Activated T-cell treated with anti-CD3 and anti-CD28 coated beads, Interleukin-2, amount 50 U/mL, for 72 hours (primary cell): ENCODE measurements at regions not wholly inside any gene's neighbourhood (a gene's known extent, or its start where the extent isn't known, plus 50 kb on each side); places are given as distances from the start of the nearest gene placed in this dataset.

ENCODE experiments used
- ATAC-seq, 2 donors: fragments of 150-1000 bp; cut with Tn5 transposase; replicated peaks in 1 of 2; 2 replicates each; pipeline ENCODE4 v1.10.0; 2021; ENCODE audit warnings: moderate library complexity in 2 of 2, mild to moderate bottlenecking in 1 of 2
- DNase-seq, 2 donors: peaks; one replicate each; pipeline ENCODE4 v3.0.0; 2021 to 2022; ENCODE audit warnings: mixed read lengths in 1 of 2
- H3K27ac Mint-ChIP-seq: one replicate; pipeline ENCODE4 v1.8.0; 2022; ENCODE audit warnings: mild to moderate bottlenecking, moderate library complexity, mixed read lengths
- H3K27me3 Mint-ChIP-seq: one replicate; pipeline ENCODE4 v1.8.0; 2022; ENCODE audit warnings: low read depth, mixed read lengths
- H3K36me3 Mint-ChIP-seq, 2 donors: one replicate each; pipeline ENCODE4 v1.8.0; 2022; ENCODE audit warnings: mixed read lengths in 2 of 2, mild to moderate bottlenecking in 1 of 2; ENCODE audit not compliant: insufficient read depth in 2 of 2
- H3K4me1 Mint-ChIP-seq: one replicate; pipeline ENCODE4 v1.8.0; 2022; ENCODE audit warnings: low read depth, mixed read lengths
- H3K4me3 Mint-ChIP-seq, 2 donors: one replicate each; pipeline ENCODE4 v1.8.0; 2022; ENCODE audit warnings: mild to moderate bottlenecking in 2 of 2, mixed read lengths in 2 of 2, moderate library complexity in 2 of 2
- H3K9me3 Mint-ChIP-seq, 2 donors: one replicate each; pipeline ENCODE4 v1.8.0; 2022; ENCODE audit warnings: mixed read lengths in 2 of 2

DNA sequence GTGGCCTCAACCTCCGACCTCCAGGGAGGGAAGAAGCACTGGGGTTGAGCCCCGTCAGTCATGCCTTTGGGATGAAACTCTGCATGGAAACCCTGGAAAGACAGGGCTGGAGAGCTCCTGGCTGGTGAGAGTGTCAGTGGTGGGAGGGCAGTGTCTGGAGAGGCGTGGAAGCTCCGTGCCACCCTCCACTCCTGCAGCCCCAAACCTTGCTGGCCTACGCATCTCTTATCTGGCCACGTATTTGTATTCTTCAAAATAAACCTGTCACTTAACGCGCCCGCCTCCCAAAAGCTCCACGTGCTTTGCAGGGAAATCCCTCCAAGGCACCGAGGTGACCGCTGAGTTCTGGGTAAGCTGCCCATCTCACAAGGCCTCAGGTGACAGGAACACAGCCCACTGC, 84.3 kb downstream of the TEX29 start:
- no peak overlapping the region for H3K27ac Mint-ChIP-seq
- no peaks in the 10 kb centered on the region for H3K9me3 Mint-ChIP-seq
- peaks cover 10% of the 10 kb centered on the region for H3K27me3 Mint-ChIP-seq
- DNase-seq (no peak), ATAC-seq (no peak)
- H3K4me1 Mint-ChIP-seq, result no peaks in the 10 kb centered on the region
- H3K4me3 Mint-ChIP-seq, result no peak overlapping the region
- no peaks in the 10 kb centered on the region for H3K36me3 Mint-ChIP-seq

DNA sequence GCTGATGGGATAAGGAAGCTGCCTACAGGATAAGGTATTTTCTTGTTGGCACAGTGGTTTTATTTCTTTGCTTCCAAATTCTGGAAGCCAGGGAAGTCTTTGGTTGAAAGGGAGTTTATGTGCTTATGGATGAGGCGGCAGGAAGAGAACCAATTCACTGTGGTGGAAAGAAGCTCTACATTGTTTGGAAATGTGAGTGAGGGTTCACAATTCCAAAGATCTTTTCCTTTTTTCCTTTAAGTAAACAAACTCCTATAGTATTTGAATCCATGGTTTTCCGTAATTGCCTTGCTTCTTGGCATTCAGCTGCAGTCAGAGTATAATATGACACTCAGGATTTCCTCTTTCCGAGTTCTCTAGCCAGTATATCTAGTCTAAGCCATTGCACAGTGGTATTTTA, 86.2 kb downstream of the TEX29 start:
- peaks cover 13% of the 10 kb centered on the region for H3K27me3 Mint-ChIP-seq
- DNase-seq (no peak), ATAC-seq (no peak)
- no peaks in the 10 kb centered on the region for H3K4me1 Mint-ChIP-seq
- no peaks in the 10 kb centered on the region for H3K9me3 Mint-ChIP-seq
- no peak overlapping the region for H3K27ac Mint-ChIP-seq
- no peaks in the 10 kb centered on the region for H3K36me3 Mint-ChIP-seq
- H3K4me3 Mint-ChIP-seq, result no peak overlapping the region

DNA sequence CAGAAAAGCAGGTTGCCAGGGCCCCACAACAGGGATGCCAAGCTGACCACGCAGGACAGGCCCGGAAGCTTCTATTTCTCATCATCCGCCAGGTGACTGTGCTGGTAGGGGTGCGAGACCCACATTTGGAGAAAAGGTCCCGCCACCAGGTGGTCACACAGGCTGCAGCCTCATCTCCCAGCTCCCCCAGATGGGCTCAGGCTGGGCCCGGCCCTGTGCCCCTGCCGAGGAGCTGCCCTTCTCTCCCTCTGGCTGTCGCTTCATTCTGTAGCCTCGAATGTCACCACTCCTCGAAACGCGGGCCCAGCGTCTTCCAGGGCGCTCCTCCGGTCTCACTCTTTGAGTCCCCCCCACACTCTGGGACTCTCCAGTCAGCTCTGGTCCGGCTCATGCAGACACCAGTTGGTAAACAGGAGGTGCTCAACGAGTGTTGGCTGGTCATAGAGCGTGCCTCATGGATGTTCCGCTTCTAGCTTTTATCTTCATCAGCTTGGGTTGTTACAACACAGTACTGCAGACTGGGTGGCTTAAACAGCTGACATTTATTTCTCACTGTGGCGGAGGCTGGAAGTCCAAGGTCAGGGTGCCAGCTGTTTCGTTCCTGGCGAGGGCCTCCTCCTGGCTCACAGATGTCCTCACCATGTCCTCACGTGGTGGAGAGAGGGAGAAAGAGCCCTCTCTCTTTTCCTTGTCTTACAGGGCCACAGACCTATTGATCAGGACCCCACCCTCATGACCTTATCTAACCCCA, 87.1 kb downstream of the TEX29 start:
- no peak for ATAC-seq
- H3K27ac Mint-ChIP-seq, result no peak overlapping the region
- H3K4me1 Mint-ChIP-seq, result no peaks in the 10 kb centered on the region
- no peaks in the 10 kb centered on the region for H3K9me3 Mint-ChIP-seq
- peaks cover 22% of the 10 kb centered on the region for H3K27me3 Mint-ChIP-seq
- DNase-seq, result no peak
- no peak overlapping the region for H3K4me3 Mint-ChIP-seq
- no peaks in the 10 kb centered on the region for H3K36me3 Mint-ChIP-seq

DNA sequence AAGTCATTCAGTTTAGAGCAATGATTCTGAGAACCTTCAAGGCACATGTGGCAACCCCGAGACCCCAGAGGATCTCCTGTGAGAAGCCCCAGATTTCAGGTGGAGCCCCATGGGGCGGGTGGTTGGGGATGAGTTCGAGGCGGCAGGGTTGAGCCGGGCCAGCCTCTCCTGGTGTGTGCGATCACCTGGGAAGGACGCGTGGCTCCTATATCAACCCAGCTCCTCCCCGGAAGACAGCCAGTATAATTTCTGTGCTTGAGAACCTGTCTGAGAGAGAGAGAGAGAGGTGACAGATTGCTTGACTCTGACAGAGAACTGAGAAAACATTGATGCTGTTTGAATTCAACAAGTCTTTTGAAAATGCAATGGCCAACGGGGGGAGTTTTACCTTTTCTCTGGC, 89.0 kb downstream of the TEX29 start:
- ATAC-seq, result no peak
- no peak for DNase-seq
- H3K27ac Mint-ChIP-seq, result no peak overlapping the region
- no peak overlapping the region for H3K4me3 Mint-ChIP-seq
- H3K9me3 Mint-ChIP-seq, result no peaks in the 10 kb centered on the region
- H3K4me1 Mint-ChIP-seq, result no peaks in the 10 kb centered on the region
- H3K27me3 Mint-ChIP-seq, result peaks cover 31% of the 10 kb centered on the region
- no peaks in the 10 kb centered on the region for H3K36me3 Mint-ChIP-seq

DNA sequence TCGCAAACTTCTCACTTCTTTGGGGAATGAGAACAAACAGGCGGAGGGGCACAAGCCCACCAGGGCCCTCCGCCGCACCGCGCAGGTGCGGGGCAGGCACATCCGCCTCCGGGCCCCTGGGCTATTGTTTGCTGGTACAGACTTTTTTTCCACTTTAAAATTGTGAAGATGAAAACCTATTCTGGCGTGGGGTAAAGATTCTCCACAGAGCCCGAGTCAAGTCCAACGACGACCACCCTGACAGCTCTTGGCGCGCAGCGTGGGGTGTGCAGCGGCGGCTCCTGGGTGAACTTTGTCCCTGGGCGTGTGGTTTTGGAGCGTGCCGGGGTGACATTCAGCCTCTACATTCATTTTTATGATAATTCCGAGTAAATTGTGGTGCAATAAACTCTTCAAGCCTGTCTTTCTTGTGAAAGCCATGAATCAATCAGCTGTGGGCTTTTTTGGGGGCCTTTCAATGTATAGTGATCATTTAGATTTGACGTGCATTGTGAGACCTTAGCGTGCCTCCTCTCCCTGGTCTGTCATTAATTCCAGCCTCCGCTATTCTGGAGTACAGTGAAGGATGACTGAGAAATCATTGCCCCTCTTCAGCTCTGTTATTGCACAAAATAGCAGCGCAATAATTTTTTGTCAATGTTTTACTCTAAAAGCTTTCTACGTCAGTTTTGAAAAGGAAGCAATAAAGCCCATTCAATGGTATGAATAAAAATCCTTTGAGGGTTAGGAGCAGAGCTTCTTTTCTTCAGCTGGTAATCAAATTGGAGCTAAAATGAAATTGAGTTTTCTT, 90.0 kb downstream of the TEX29 start:
- H3K9me3 Mint-ChIP-seq, result no peaks in the 10 kb centered on the region
- DNase-seq (no peak), ATAC-seq (no peak)
- peaks cover 31% of the 10 kb centered on the region for H3K27me3 Mint-ChIP-seq
- H3K4me1 Mint-ChIP-seq, result no peaks in the 10 kb centered on the region
- H3K4me3 Mint-ChIP-seq, result no peak overlapping the region
- H3K36me3 Mint-ChIP-seq, result no peaks in the 10 kb centered on the region
- H3K27ac Mint-ChIP-seq, result no peak overlapping the region

DNA sequence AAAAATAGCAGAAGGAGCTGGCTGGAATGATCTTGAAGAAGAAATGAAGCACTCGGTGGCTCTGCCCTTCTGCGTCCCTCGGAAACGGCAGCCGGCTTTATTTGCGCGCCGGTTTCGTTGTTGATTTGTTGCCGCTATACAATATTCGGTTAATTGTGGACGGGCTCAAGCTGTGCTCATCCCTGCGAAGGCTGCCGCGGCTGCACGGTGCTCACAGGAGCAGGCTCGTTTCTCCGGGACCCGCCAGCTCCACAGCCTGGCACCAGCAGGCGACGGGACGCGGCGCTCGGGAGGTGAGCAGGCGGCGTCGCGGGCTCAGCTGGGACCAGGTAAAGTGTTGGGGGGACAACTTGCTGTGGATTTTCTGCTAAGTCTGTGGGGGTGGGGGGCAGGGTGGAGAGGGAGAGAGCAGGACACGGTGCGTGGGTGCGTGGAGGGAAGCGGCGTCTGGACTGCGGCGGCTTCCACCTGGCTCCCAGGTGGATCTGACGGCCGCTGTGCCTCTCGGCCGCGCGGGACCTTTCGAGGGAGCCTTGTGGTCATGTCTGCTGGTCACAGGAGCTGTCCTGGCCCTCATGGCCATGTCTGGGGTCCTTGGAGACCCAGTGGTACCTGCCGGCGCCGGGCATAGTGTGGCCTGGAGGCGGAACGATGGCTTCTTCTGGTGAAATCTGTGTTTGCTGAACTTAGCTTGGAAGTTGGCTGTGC, 90.9 kb downstream of the TEX29 start:
- Mint-ChIP-seq H3K4me1 (no peaks in the 10 kb centered on the region), H3K9me3 (no peaks in the 10 kb centered on the region), H3K36me3 (no peaks in the 10 kb centered on the region), H3K27me3 (peaks cover 31% of the 10 kb centered on the region), H3K27ac (no peak overlapping the region), H3K4me3 (no peak overlapping the region)
- DNase-seq (no peak), ATAC-seq (no peak)

DNA sequence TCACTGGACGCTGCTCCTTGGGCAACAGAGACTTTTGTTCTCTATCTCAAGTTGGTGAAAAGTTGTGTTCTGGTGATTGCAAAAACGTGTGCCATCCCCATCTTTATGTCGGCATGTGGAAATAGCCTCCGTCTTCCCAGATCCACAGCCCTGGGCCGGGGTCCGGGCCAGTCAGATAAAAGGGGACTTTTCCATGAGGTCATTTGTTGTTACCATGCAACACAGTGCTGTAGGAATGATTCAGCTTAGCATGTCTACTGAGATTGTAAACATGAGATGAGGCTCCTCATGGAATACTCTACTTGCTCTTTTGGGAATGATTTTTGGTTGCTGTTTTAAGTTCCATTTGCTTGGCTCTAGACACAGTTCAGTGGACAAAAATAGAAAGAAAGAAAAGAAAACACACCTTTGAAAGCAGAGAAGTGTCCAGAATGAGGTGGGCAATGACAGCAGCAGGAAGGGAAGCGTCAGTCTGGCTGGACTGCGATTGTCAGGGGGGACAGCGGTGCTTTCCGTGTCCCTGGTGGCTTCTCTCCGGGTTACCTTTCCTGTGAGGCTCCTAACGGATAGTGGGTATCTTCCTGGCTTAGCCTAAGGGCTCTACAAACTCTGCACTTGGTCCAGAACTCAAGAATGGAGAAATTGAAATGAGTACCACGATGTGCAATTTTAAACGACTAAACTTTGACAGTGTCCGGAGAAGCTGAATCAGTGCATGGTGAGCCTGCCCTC, 91.6 kb downstream of the TEX29 start:
- no peaks in the 10 kb centered on the region for H3K36me3 Mint-ChIP-seq
- H3K4me1 Mint-ChIP-seq, result no peaks in the 10 kb centered on the region
- no peak for ATAC-seq
- DNase-seq, result no peak
- peaks cover 31% of the 10 kb centered on the region for H3K27me3 Mint-ChIP-seq
- H3K9me3 Mint-ChIP-seq, result no peaks in the 10 kb centered on the region
- no peak overlapping the region for H3K4me3 Mint-ChIP-seq
- no peak overlapping the region for H3K27ac Mint-ChIP-seq

DNA sequence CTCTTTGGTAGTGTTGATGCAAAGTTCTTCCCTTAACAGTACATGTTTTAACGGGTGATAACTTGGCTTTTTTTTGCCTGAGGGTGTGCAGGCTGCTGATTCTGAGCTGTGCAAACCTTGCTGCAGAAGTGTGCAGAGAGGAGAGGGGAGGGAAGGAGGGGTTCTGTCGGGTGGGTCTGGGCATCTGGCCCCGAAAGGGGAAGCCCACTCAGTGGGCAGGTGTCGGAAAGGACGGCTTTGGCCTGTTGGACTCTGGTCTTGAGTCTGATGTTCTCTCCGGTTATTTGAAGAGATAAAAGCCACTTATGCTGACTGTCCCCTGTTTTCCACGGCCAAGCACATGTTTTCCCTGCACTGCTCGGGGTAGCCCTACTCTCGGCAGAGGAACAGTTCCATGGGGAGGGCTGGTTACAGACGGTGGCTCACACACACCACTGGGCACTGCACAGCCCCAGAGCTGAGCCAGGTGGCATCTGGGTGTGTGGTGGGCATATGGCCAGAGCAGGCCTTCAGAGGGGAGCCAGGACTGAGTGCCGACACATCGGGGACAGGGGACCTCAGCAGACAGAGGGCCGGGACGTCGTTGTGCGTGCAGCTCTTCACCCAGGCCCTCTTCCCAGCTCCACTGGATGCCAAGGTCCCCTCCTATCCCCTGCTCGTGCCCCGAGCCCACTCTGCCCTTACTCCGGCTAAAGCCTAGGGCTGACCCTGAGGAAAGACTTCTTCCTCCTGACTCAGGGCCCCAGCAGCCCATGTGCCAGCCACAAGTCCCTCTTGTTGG, 93.2 kb downstream of the TEX29 start:
- no peaks in the 10 kb centered on the region for H3K36me3 Mint-ChIP-seq
- no peak overlapping the region for H3K27ac Mint-ChIP-seq
- no peak for ATAC-seq
- H3K4me3 Mint-ChIP-seq, result no peak overlapping the region
- H3K27me3 Mint-ChIP-seq, result peaks cover 28% of the 10 kb centered on the region
- no peaks in the 10 kb centered on the region for H3K4me1 Mint-ChIP-seq
- DNase-seq, result no peak
- no peaks in the 10 kb centered on the region for H3K9me3 Mint-ChIP-seq

DNA sequence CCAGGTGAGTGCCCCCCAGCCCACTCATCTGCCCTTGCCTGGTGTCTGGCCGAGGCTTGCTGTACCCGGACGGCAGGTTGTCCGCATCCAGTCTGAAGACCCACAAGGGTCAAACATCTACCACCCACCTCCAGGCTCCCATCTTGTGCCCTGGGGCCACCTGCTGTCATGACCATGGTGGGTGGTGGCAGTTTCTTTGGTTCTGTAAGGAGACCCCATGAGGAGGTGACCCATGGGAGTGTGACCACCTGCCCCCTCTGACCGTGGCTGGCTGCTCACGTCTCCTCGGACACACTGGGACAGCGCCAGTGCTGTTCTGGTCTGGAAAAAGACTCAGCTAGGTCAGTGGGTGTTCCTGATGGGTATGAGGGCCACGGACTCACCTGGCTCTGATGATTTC, 93.9 kb downstream of the TEX29 start:
- Mint-ChIP-seq H3K9me3 (no peaks in the 10 kb centered on the region), H3K4me1 (no peaks in the 10 kb centered on the region), H3K36me3 (no peaks in the 10 kb centered on the region), H3K27me3 (peaks cover 23% of the 10 kb centered on the region), H3K27ac (no peak overlapping the region), H3K4me3 (no peak overlapping the region)
- no peak for ATAC-seq
- no peak for DNase-seq

DNA sequence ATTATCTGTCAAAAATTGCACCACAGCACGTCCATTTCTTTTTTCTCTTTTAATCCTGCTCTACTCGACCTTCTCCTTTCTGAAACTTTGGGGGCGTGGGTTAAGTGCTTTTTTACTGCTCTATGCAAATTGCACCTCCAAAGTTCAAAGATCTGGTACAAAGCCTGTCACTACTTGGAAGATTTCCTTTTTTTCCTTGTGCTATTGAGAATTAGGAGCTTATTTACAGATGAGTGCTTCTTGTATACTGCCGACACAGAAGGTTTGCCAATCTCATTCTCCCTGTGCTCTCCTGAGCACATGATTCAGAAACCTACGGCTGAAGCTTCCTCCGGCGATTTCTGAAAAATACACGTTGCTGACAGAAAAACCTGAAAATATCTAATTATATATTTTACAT, 94.8 kb downstream of the TEX29 start:
- no peaks in the 10 kb centered on the region for H3K4me1 Mint-ChIP-seq
- H3K36me3 Mint-ChIP-seq, result no peaks in the 10 kb centered on the region
- no peak overlapping the region for H3K27ac Mint-ChIP-seq
- peaks cover 21% of the 10 kb centered on the region for H3K27me3 Mint-ChIP-seq
- DNase-seq (no peak), ATAC-seq (no peak)
- no peak overlapping the region for H3K4me3 Mint-ChIP-seq
- no peaks in the 10 kb centered on the region for H3K9me3 Mint-ChIP-seq

DNA sequence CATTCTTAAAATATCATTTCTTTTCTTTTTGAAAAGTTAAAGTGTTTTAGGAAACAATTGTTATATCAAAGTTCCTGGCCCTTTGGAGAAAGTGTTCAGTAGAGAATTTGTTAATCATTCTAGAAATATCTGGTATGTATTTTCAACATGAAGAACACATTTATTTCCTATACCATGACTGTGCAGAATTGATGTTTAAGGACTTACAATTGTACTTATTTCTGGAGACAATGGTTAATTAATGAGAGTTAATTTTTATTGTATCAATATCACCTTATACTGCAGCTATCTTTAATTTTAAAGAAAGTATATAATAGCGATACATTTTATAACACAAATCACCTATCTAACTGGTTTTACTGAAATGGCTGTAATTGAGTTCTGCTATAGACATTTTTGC, 95.3 kb downstream of the TEX29 start:
- Mint-ChIP-seq H3K4me3 (no peak overlapping the region), H3K9me3 (no peaks in the 10 kb centered on the region), H3K4me1 (no peaks in the 10 kb centered on the region), H3K27ac (no peak overlapping the region), H3K27me3 (peaks cover 21% of the 10 kb centered on the region), H3K36me3 (no peaks in the 10 kb centered on the region)
- DNase-seq (no peak), ATAC-seq (no peak)

DNA sequence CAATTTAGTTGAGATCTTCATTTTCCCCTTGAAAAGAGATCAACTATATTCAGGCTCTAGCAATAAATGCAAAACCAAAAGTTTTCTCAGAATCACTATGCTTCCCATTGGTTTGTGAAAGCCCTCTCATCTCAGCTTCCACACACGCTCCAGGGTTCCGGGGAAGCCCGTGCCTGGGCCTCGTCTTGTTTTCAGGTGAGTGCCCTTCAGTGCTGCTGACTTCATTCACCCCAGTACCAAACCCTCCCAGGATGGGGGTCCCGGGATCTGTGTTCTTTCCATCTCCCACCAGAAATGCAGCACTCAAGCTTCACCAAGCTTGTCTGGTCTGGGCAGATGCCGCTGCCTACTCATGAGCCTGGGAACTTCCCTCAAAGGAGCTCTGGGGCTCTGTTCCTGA, 97.7 kb downstream of the TEX29 start:
- Mint-ChIP-seq H3K4me1 (no peaks in the 10 kb centered on the region), H3K4me3 (no peak overlapping the region), H3K27me3 (peaks cover 5% of the 10 kb centered on the region), H3K36me3 (no peaks in the 10 kb centered on the region), H3K27ac (no peak overlapping the region), H3K9me3 (no peaks in the 10 kb centered on the region)
- ATAC-seq (no peak), DNase-seq (no peak)
